ENCODE measurements at regions not wholly inside any gene's neighbourhood (a gene's known extent, or its start where the extent isn't known, plus 50 kb on each side); places are given as distances from the start of the nearest gene placed in this dataset.

- DNase-seq (ENCODE audit: low read depth), result no peak
These were observed 59.3 kb upstream of the UBE2E1 start for GRCh38 chr3:23746441-23746840.

GRCh38 chr3:23747841-23748240 is 57.9 kb upstream of the UBE2E1 start:
- no peak for DNase-seq (ENCODE audit: low read depth)

- peak; percentile 82 for DNase-seq (ENCODE audit: low read depth)
These were observed 57.2 kb upstream of the UBE2E1 start for GRCh38 chr3:23748398-23749110.

- no peak for DNase-seq (ENCODE audit: low read depth)
These were observed 56.1 kb upstream of the UBE2E1 start for GRCh38 chr3:23749609-23750008.

GRCh38 chr3:23750573-23751210 is 55.1 kb upstream of the UBE2E1 start:
- DNase-seq (ENCODE audit: low read depth), result no peak

- DNase-seq (ENCODE audit: low read depth), result no peak
These were observed 54.5 kb upstream of the UBE2E1 start for GRCh38 chr3:23751212-23751723.

GRCh38 chr3:23752126-23752525 is 53.6 kb upstream of the UBE2E1 start:
- no peak for DNase-seq (ENCODE audit: low read depth)

GRCh38 chr3:23754215-23754614 is 51.5 kb upstream of the UBE2E1 start:
- no peak for DNase-seq (ENCODE audit: low read depth)

All from fibroblast of gingiva (primary cell).